WTC11 (cell line): ENCODE measurements at regions not wholly inside any gene's neighbourhood (a gene's known extent, or its start where the extent isn't known, plus 50 kb on each side); places are given as distances from the start of the nearest gene placed in this dataset.

Experiments
- ATAC-seq: fragments of 200-7000 bp; cut with Tn5 transposase; 2 replicates; pipeline ENCODE4 v1.10.0; 2021; ENCODE audit warnings: mild to moderate bottlenecking, moderate library complexity
- CTCF ChIA-PET: fragments of 300-600 bp; sonication (Branson Sonifier 250); formaldehyde crosslinking; loops from one replicate; lab custom pipeline; 2021; ENCODE audit warnings: antibody characterized with exemption; lab: Charles Lee
- POLR2A ChIA-PET: fragments of 350-600 bp; sonication (Branson Sonifier 250); formaldehyde crosslinking; loops from one replicate; lab custom pipeline; 2021; ENCODE audit warnings: antibody characterized with exemption; lab: Charles Lee
- DNase-seq: peaks from one replicate; pipeline ENCODE4 v3.0.0; 2021; ENCODE audit warnings: low spot score
- H3K27ac Mint-ChIP-seq: 2 replicates; pipeline ENCODE4 v1.8.0; 2021; ENCODE audit warnings: mixed read lengths
- H3K27me3 Mint-ChIP-seq: 2 replicates; pipeline ENCODE4 v1.8.0; 2021; ENCODE audit warnings: low read depth, mild to moderate bottlenecking, moderate library complexity, mixed read lengths
- H3K36me3 Mint-ChIP-seq: 2 replicates; pipeline ENCODE4 v1.8.0; 2021; ENCODE audit warnings: mixed read lengths
- H3K4me1 Mint-ChIP-seq: 2 replicates; pipeline ENCODE4 v1.8.0; 2022; ENCODE audit warnings: mixed read lengths
- H3K4me3 Mint-ChIP-seq: 2 replicates; pipeline ENCODE4 v1.8.0; 2021; ENCODE audit warnings: mild to moderate bottlenecking, moderate library complexity, mixed read lengths
- H3K9me3 Mint-ChIP-seq: 2 replicates; pipeline ENCODE4 v1.8.0; 2021; ENCODE audit warnings: mixed read lengths
- ATF1 ChIP-seq: sonication (generic); formaldehyde crosslinking; IDR thresholded peaks from 2 replicates; pipeline ENCODE4 v1.8.1; 2023; ENCODE audit warnings: mild to moderate bottlenecking, moderate library complexity, missing genetic modification reagents
- ESRRA ChIP-seq: sonication (generic); formaldehyde crosslinking; IDR thresholded peaks from 2 replicates; pipeline ENCODE4 v1.8.1; 2022; ENCODE audit warnings: mild to moderate bottlenecking, missing genetic modification reagents, borderline replicate concordance
- FOXJ3 ChIP-seq: sonication (generic); formaldehyde crosslinking; IDR thresholded peaks from 2 replicates; pipeline ENCODE4 v1.9.0; 2021; ENCODE audit warnings: missing genetic modification reagents, mild to moderate bottlenecking, borderline replicate concordance
- FOXK1 ChIP-seq: sonication (generic); formaldehyde crosslinking; IDR thresholded peaks from 2 replicates; pipeline ENCODE4 v1.8.0; 2022; ENCODE audit warnings: mild to moderate bottlenecking, moderate library complexity, missing genetic modification reagents
- RELA ChIP-seq: sonication (generic); formaldehyde crosslinking; IDR thresholded peaks from 2 replicates; pipeline ENCODE4 v1.8.1; 2022; ENCODE audit warnings: missing genetic modification reagents, mild to moderate bottlenecking, borderline replicate concordance
- SMAD4 ChIP-seq: sonication (generic); formaldehyde crosslinking; IDR thresholded peaks from 2 replicates; pipeline ENCODE4 v1.8.0; 2022; ENCODE audit warnings: mild to moderate bottlenecking, missing genetic modification reagents
- SP1 ChIP-seq: sonication (generic); formaldehyde crosslinking; conservative IDR thresholded peaks from 2 replicates; pipeline ENCODE4 v1.8.1; 2022; ENCODE audit warnings: missing genetic modification reagents
- TCF7 ChIP-seq: sonication (generic); formaldehyde crosslinking; IDR thresholded peaks from 2 replicates; pipeline ENCODE4 v1.8.0; 2022; ENCODE audit warnings: mild to moderate bottlenecking, low read depth, missing genetic modification reagents, moderate library complexity
- ZNF317 ChIP-seq: sonication (generic); formaldehyde crosslinking; IDR thresholded peaks from 2 replicates; pipeline ENCODE4 v1.8.1; 2023; ENCODE audit warnings: low read depth, mild to moderate bottlenecking, moderate library complexity, missing genetic modification reagents, borderline replicate concordance
- ZNF416 ChIP-seq: fragments of 250-450 bp; sonication (Bioruptor Pico); IDR thresholded peaks from 2 replicates; pipeline ENCODE4 v1.9.0; 2021; ENCODE audit warnings: mild to moderate bottlenecking, inconsistent platforms
- TF ChIP-seq, protein P1 (sequence below): sonication (generic); formaldehyde crosslinking; IDR thresholded peaks from 2 replicates; pipeline ENCODE4 v1.8.0; 2023; ENCODE audit warnings: missing genetic modification reagents, mild to moderate bottlenecking, borderline replicate concordance
- TF ChIP-seq, protein P2 (sequence below): sonication (generic); formaldehyde crosslinking; IDR thresholded peaks from 2 replicates; pipeline ENCODE4 v1.8.1; 2023; ENCODE audit warnings: mild to moderate bottlenecking, moderate library complexity, missing genetic modification reagents
- TF ChIP-seq, protein P3 (sequence below): sonication (generic); formaldehyde crosslinking; conservative IDR thresholded peaks from 2 replicates; pipeline ENCODE4 v1.8.1; 2022; ENCODE audit warnings: mild to moderate bottlenecking, missing genetic modification reagents
- TF ChIP-seq, protein P4 (sequence below): fragments of 250-450 bp; sonication (Bioruptor Pico); conservative IDR thresholded peaks from 2 replicates; pipeline ENCODE4 v1.9.0; 2021; ENCODE audit warnings: mild to moderate bottlenecking
- TF ChIP-seq, protein P5 (sequence below): sonication (generic); formaldehyde crosslinking; IDR thresholded peaks from 2 replicates; pipeline ENCODE4 v1.8.1; 2022; ENCODE audit warnings: low read depth, mild to moderate bottlenecking, moderate library complexity, missing genetic modification reagents, borderline replicate concordance
- TF ChIP-seq, protein P6 (sequence below): fragments of 200-600 bp; IDR thresholded peaks from 2 replicates; pipeline ENCODE4 v1.8.0; 2022; ENCODE audit warnings: antibody characterized with exemption
- TF ChIP-seq, protein P7 (sequence below): sonication (generic); formaldehyde crosslinking; IDR thresholded peaks from 2 replicates; pipeline ENCODE4 v1.8.1; 2022; ENCODE audit warnings: mild to moderate bottlenecking, moderate library complexity, missing genetic modification reagents
- TF ChIP-seq, protein P8 (sequence below): sonication (generic); formaldehyde crosslinking; conservative IDR thresholded peaks from 2 replicates; pipeline ENCODE4 v1.8.1; 2023; ENCODE audit warnings: mild to moderate bottlenecking, low read depth, missing genetic modification reagents, moderate library complexity

DNA sequence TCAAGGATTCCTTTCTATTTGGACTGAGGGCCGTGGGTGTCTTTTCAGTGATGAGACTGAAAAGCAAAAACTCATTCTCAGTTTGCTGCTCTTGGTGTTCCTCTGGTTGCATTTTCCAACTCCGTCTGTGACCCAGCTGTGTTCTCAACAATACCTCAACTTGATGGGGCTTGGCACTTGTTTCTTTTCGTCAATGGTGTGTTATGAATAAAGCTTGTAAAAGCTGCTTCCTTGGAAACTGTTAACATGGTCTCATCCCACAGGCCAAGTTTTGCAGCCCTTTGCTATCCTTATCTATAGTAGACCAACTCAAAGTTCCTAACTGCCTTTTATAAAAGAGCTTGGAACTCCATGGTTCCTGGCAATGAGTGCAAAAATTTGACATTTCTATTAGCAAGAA lies 142.5 kb upstream of the UBE2E1 start:
- Mint-ChIP-seq H3K4me3 (no peak overlapping the region), H3K9me3 (no peaks in the 10 kb centered on the region), H3K27me3 (no peaks in the 10 kb centered on the region; the same call in 1 of the 2 replicates), H3K4me1 (no peaks in the 10 kb centered on the region), H3K27ac (no peak overlapping the region), H3K36me3 (no peaks in the 10 kb centered on the region)
- ATAC-seq (no peak), DNase-seq (no peak)
- no peak for TF ChIP-seq ATF1 (CRISPR knock-in tag)
- TF ChIP-seq, protein P1, sequence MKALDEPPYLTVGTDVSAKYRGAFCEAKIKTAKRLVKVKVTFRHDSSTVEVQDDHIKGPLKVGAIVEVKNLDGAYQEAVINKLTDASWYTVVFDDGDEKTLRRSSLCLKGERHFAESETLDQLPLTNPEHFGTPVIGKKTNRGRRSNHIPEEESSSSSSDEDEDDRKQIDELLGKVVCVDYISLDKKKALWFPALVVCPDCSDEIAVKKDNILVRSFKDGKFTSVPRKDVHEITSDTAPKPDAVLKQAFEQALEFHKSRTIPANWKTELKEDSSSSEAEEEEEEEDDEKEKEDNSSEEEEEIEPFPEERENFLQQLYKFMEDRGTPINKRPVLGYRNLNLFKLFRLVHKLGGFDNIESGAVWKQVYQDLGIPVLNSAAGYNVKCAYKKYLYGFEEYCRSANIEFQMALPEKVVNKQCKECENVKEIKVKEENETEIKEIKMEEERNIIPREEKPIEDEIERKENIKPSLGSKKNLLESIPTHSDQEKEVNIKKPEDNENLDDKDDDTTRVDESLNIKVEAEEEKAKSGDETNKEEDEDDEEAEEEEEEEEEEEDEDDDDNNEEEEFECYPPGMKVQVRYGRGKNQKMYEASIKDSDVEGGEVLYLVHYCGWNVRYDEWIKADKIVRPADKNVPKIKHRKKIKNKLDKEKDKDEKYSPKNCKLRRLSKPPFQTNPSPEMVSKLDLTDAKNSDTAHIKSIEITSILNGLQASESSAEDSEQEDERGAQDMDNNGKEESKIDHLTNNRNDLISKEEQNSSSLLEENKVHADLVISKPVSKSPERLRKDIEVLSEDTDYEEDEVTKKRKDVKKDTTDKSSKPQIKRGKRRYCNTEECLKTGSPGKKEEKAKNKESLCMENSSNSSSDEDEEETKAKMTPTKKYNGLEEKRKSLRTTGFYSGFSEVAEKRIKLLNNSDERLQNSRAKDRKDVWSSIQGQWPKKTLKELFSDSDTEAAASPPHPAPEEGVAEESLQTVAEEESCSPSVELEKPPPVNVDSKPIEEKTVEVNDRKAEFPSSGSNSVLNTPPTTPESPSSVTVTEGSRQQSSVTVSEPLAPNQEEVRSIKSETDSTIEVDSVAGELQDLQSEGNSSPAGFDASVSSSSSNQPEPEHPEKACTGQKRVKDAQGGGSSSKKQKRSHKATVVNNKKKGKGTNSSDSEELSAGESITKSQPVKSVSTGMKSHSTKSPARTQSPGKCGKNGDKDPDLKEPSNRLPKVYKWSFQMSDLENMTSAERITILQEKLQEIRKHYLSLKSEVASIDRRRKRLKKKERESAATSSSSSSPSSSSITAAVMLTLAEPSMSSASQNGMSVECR (CRISPR knock-in tag): no peak
- no peak for TF ChIP-seq SMAD4
- no peak for TF ChIP-seq SP1 (CRISPR knock-in tag)
- TF ChIP-seq, protein P2, sequence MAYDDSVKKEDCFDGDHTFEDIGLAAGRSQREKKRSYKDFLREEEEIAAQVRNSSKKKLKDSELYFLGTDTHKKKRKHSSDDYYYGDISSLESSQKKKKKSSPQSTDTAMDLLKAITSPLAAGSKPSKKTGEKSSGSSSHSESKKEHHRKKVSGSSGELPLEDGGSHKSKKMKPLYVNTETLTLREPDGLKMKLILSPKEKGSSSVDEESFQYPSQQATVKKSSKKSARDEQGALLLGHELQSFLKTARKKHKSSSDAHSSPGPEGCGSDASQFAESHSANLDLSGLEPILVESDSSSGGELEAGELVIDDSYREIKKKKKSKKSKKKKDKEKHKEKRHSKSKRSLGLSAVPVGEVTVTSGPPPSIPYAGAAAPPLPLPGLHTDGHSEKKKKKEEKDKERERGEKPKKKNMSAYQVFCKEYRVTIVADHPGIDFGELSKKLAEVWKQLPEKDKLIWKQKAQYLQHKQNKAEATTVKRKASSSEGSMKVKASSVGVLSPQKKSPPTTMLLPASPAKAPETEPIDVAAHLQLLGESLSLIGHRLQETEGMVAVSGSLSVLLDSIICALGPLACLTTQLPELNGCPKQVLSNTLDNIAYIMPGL (CRISPR knock-in tag): no peak
- TF ChIP-seq, protein P3, sequence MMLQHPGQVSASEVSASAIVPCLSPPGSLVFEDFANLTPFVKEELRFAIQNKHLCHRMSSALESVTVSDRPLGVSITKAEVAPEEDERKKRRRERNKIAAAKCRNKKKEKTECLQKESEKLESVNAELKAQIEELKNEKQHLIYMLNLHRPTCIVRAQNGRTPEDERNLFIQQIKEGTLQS: no peak
- POLR2A ChIA-PET: interaction anchor here (1.1 kb wide), 1 partner anchor 8 kb away, joined by 3 read pairs; no protein-coding TSS in a partner anchor
- CTCF ChIA-PET: no interaction called here

DNA sequence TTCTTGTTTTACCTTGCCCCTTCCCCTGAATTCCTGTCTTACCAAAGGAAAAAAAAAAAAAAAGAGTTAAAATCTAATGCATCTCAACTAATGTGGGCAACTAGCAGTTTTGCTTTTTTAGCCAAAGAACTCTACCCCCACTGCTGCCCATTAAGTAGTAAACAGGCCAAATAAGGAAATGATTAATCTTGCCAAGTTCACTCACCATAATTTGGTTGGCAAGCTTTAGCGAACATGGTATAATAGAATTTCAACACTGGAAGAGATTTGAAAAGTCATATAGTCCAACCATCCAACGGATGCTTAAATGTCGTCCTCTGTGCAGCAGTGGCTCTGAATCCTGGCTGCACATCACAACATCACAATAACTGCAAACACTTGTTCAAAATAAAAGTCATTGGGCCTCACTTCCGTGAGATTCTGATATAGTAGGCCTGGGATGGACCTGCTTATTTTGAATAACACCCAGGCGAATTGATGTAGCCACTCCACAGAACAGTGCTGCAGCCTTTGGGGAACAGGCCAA lies 142.0 kb upstream of the UBE2E1 start:
- Mint-ChIP-seq H3K4me1 (no peaks in the 10 kb centered on the region), H3K27ac (no peak overlapping the region), H3K4me3 (no peak overlapping the region), H3K27me3 (no peaks in the 10 kb centered on the region; the same call in 1 of the 2 replicates), H3K9me3 (no peaks in the 10 kb centered on the region), H3K36me3 (no peaks in the 10 kb centered on the region)
- ChIA-PET POLR2A (interaction anchor here (1.1 kb wide), 1 partner anchor 8 kb away, joined by 3 read pairs; no protein-coding TSS in a partner anchor), CTCF (no interaction called here)
- ATAC-seq: no peak
- DNase-seq: no peak
- no peak for TF ChIP-seq TCF7 (CRISPR knock-in tag)
- TF ChIP-seq, protein P4, sequence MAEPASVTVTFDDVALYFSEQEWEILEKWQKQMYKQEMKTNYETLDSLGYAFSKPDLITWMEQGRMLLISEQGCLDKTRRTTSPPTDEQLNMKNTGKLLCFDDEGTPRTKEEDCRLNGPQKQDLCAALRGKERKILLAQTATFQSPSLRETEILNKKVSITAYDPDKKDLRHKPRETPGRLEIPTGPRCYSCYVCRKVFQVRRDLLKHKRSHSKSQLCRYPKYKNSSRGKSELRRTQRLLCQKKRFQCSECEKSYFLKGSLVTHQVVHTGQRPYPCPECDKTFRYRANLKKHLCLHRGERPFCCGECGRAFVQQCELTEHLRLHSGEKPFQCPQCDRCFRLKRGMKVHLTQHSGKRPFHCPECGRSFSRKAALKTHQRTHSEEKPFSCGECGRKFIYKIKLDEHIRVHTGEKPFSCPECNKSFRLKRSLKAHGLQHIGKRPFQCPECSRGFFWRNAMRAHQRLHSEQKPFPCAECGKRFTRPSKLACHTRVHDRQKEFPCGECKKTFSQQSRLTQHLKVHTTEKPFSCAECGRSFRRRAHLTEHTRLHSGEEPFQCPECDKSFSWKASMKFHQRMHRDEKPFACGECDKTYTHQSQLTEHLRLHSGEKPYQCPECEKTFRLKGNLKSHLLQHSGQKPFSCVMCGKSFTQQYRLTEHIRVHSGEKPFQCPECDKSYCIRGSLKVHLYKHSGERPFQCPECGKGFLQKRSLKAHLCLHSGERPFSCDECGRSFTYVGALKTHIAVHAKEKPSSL (CRISPR knock-in tag): no peak
- no peak for TF ChIP-seq ZNF317 (CRISPR knock-in tag)
- TF ChIP-seq, protein P5, sequence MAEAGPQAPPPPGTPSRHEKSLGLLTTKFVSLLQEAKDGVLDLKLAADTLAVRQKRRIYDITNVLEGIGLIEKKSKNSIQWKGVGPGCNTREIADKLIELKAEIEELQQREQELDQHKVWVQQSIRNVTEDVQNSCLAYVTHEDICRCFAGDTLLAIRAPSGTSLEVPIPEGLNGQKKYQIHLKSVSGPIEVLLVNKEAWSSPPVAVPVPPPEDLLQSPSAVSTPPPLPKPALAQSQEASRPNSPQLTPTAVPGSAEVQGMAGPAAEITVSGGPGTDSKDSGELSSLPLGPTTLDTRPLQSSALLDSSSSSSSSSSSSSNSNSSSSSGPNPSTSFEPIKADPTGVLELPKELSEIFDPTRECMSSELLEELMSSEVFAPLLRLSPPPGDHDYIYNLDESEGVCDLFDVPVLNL (CRISPR knock-in tag): no peak
- TF ChIP-seq, protein P6, sequence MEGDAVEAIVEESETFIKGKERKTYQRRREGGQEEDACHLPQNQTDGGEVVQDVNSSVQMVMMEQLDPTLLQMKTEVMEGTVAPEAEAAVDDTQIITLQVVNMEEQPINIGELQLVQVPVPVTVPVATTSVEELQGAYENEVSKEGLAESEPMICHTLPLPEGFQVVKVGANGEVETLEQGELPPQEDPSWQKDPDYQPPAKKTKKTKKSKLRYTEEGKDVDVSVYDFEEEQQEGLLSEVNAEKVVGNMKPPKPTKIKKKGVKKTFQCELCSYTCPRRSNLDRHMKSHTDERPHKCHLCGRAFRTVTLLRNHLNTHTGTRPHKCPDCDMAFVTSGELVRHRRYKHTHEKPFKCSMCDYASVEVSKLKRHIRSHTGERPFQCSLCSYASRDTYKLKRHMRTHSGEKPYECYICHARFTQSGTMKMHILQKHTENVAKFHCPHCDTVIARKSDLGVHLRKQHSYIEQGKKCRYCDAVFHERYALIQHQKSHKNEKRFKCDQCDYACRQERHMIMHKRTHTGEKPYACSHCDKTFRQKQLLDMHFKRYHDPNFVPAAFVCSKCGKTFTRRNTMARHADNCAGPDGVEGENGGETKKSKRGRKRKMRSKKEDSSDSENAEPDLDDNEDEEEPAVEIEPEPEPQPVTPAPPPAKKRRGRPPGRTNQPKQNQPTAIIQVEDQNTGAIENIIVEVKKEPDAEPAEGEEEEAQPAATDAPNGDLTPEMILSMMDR: no peak
- no peak for TF ChIP-seq FOXJ3 (CRISPR knock-in tag)
- TF ChIP-seq, protein P7, sequence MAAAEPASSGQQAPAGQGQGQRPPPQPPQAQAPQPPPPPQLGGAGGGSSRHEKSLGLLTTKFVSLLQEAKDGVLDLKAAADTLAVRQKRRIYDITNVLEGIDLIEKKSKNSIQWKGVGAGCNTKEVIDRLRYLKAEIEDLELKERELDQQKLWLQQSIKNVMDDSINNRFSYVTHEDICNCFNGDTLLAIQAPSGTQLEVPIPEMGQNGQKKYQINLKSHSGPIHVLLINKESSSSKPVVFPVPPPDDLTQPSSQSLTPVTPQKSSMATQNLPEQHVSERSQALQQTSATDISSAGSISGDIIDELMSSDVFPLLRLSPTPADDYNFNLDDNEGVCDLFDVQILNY: no peak
- TF ChIP-seq FOXK1 (CRISPR knock-in tag): no peak
- TF ChIP-seq RELA (CRISPR knock-in tag): no peak
- TF ChIP-seq, protein P8, sequence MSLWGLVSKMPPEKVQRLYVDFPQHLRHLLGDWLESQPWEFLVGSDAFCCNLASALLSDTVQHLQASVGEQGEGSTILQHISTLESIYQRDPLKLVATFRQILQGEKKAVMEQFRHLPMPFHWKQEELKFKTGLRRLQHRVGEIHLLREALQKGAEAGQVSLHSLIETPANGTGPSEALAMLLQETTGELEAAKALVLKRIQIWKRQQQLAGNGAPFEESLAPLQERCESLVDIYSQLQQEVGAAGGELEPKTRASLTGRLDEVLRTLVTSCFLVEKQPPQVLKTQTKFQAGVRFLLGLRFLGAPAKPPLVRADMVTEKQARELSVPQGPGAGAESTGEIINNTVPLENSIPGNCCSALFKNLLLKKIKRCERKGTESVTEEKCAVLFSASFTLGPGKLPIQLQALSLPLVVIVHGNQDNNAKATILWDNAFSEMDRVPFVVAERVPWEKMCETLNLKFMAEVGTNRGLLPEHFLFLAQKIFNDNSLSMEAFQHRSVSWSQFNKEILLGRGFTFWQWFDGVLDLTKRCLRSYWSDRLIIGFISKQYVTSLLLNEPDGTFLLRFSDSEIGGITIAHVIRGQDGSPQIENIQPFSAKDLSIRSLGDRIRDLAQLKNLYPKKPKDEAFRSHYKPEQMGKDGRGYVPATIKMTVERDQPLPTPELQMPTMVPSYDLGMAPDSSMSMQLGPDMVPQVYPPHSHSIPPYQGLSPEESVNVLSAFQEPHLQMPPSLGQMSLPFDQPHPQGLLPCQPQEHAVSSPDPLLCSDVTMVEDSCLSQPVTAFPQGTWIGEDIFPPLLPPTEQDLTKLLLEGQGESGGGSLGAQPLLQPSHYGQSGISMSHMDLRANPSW: no peak
- no peak for TF ChIP-seq ZNF416
- TF ChIP-seq ESRRA (CRISPR knock-in tag): no peak
